ENCODE measurements at regions not wholly inside any gene's neighbourhood (a gene's known extent, or its start where the extent isn't known, plus 50 kb on each side); places are given as distances from the start of the nearest gene placed in this dataset.

- Histone ChIP-seq H3K4me3 (ENCODE audit: low read depth, low read length) (no peak overlapping the region), H3K27me3 (replicated peaks) (no peaks in the 10 kb centered on the region), H3K36me3 (replicated peaks) (no peaks in the 10 kb centered on the region), H3K27ac (no peak overlapping the region)
- TF ChIP-seq CTCF (IDR thresholded peaks at IDR 0.05; ENCODE audit: low read depth, low read length, missing control alignments), result no peak
- no peak for DNase-seq
- in situ Hi-C loops (cut with HindIII; ENCODE audit: low pct_ligation_motif_present, low sequenced_read_pairs), result no loop called here
These were observed 436.2 kb downstream of the GABRG2 start for GRCh38 chr5:162503796-162504195.

GRCh38 chr5:162512935-162513565, 445.5 kb downstream of the GABRG2 start:
- Histone ChIP-seq H3K27me3 (replicated peaks) (no peaks in the 10 kb centered on the region), H3K4me3 (ENCODE audit: low read depth, low read length) (no peak overlapping the region), H3K27ac (no peak overlapping the region), H3K36me3 (replicated peaks) (no peaks in the 10 kb centered on the region)
- DNase-seq, result no peak
- no peak for TF ChIP-seq CTCF (IDR thresholded peaks at IDR 0.05; ENCODE audit: low read depth, low read length, missing control alignments)
- in situ Hi-C loops (cut with HindIII; ENCODE audit: low pct_ligation_motif_present, low sequenced_read_pairs), result no loop called here

- H3K27me3 ChIP-seq (replicated peaks), result no peaks in the 10 kb centered on the region
- in situ Hi-C loops (cut with HindIII; ENCODE audit: low pct_ligation_motif_present, low sequenced_read_pairs), result no loop called here
These were observed 446.5 kb downstream of the GABRG2 start for GRCh38 chr5:162514116-162514515.

GRCh38 chr5:162520878-162521277, 453.3 kb downstream of the GABRG2 start:
- no peaks in the 10 kb centered on the region for H3K27me3 ChIP-seq (replicated peaks)
- no peak for DNase-seq
- in situ Hi-C loops (cut with HindIII; ENCODE audit: low pct_ligation_motif_present, low sequenced_read_pairs), result no loop called here
- H3K4me3 ChIP-seq (ENCODE audit: low read depth, low read length), result no peak overlapping the region
- no peak overlapping the region for H3K27ac ChIP-seq
- H3K36me3 ChIP-seq (replicated peaks), result no peaks in the 10 kb centered on the region
- TF ChIP-seq CTCF (IDR thresholded peaks at IDR 0.05; ENCODE audit: low read depth, low read length, missing control alignments), result no peak

More at GRCh38 chr5:162514116-162514515, 446.5 kb downstream of the GABRG2 start:
- H3K27ac ChIP-seq, result no peak overlapping the region
- H3K36me3 ChIP-seq (replicated peaks), result no peaks in the 10 kb centered on the region
- no peak overlapping the region for H3K4me3 ChIP-seq (ENCODE audit: low read depth, low read length)
- no peak for TF ChIP-seq CTCF (IDR thresholded peaks at IDR 0.05; ENCODE audit: low read depth, low read length, missing control alignments)
- no peak for DNase-seq

- no peak for TF ChIP-seq CTCF (IDR thresholded peaks at IDR 0.05; ENCODE audit: low read depth, low read length, missing control alignments)
- no peaks in the 10 kb centered on the region for H3K27me3 ChIP-seq (replicated peaks)
These were observed 461.6 kb downstream of the GABRG2 start for GRCh38 chr5:162529209-162529608.

GRCh38 chr5:162529886-162530285, 462.3 kb downstream of the GABRG2 start:
- Histone ChIP-seq H3K27ac (no peak overlapping the region), H3K36me3 (replicated peaks) (no peaks in the 10 kb centered on the region), H3K27me3 (replicated peaks) (no peaks in the 10 kb centered on the region), H3K4me3 (ENCODE audit: low read depth, low read length) (no peak overlapping the region)
- no peak for TF ChIP-seq CTCF (IDR thresholded peaks at IDR 0.05; ENCODE audit: low read depth, low read length, missing control alignments)
- no peak for DNase-seq
- in situ Hi-C loops (cut with HindIII; ENCODE audit: low pct_ligation_motif_present, low sequenced_read_pairs), result no loop called here

More at GRCh38 chr5:162529209-162529608, 461.6 kb downstream of the GABRG2 start:
- no peaks in the 10 kb centered on the region for H3K36me3 ChIP-seq (replicated peaks)
- H3K27ac ChIP-seq, result no peak overlapping the region
- DNase-seq, result no peak
- in situ Hi-C loops (cut with HindIII; ENCODE audit: low pct_ligation_motif_present, low sequenced_read_pairs), result no loop called here
- H3K4me3 ChIP-seq (ENCODE audit: low read depth, low read length), result no peak overlapping the region

All from brain microvascular endothelial cell (primary cell).